Fibroblast of skin of right quadriceps (primary cell): ENCODE measurements at regions not wholly inside any gene's neighbourhood (a gene's known extent, or its start where the extent isn't known, plus 50 kb on each side); places are given as distances from the start of the nearest gene placed in this dataset.

ENCODE experiments used
- DNase-seq: peaks from one replicate; pipeline ENCODE4 v3.0.0-alpha.2; 2013

- no peak for DNase-seq
Measured at GRCh38 chr2:3099145-3099859, 278.3 kb downstream of the EIPR1 start.

- no peak for DNase-seq
Measured at GRCh38 chr2:3098231-3098630, 279.4 kb downstream of the EIPR1 start.

- DNase-seq, result no peak
Measured at GRCh38 chr2:3097804-3098203, 279.8 kb downstream of the EIPR1 start.

- no peak for DNase-seq
Measured at GRCh38 chr2:3094999-3095958, 282.3 kb downstream of the EIPR1 start.

GRCh38 chr2:3094318-3094717 lies 283.3 kb downstream of the EIPR1 start:
- DNase-seq, result no peak

GRCh38 chr2:3091696-3092095 lies 285.9 kb downstream of the EIPR1 start:
- no peak for DNase-seq

- no peak for DNase-seq
Measured at GRCh38 chr2:3082705-3083104, 294.9 kb downstream of the EIPR1 start.

GRCh38 chr2:3079959-3080948 lies 297.4 kb downstream of the EIPR1 start:
- no peak for DNase-seq

GRCh38 chr2:3079466-3079865 lies 298.2 kb downstream of the EIPR1 start:
- no peak for DNase-seq

GRCh38 chr2:3078684-3079083 lies 298.9 kb downstream of the EIPR1 start:
- DNase-seq, result no peak

- no peak for DNase-seq
Measured at GRCh38 chr2:3076848-3077642, 300.6 kb downstream of the EIPR1 start.

GRCh38 chr2:3075991-3076340 lies 301.7 kb downstream of the EIPR1 start:
- DNase-seq, result no peak

GRCh38 chr2:3075316-3075990 lies 302.2 kb downstream of the EIPR1 start:
- DNase-seq, result no peak

- DNase-seq, result no peak
Measured at GRCh38 chr2:3073704-3074103, 303.9 kb downstream of the EIPR1 start.

GRCh38 chr2:3073041-3073595 lies 304.5 kb downstream of the EIPR1 start:
- DNase-seq, result no peak

GRCh38 chr2:3071685-3072263 lies 305.8 kb downstream of the EIPR1 start:
- DNase-seq, result no peak

- DNase-seq, result no peak
Measured at GRCh38 chr2:3066831-3067230, 310.8 kb downstream of the EIPR1 start.

- no peak for DNase-seq
Measured at GRCh38 chr2:3065928-3066327, 311.7 kb downstream of the EIPR1 start.

GRCh38 chr2:3062476-3063260 lies 314.9 kb downstream of the EIPR1 start:
- DNase-seq, result no peak

GRCh38 chr2:3060049-3060448 lies 317.6 kb downstream of the EIPR1 start:
- no peak for DNase-seq
